ENCODE measurements at regions not wholly inside any gene's neighbourhood (a gene's known extent, or its start where the extent isn't known, plus 50 kb on each side); places are given as distances from the start of the nearest gene placed in this dataset.

DNA sequence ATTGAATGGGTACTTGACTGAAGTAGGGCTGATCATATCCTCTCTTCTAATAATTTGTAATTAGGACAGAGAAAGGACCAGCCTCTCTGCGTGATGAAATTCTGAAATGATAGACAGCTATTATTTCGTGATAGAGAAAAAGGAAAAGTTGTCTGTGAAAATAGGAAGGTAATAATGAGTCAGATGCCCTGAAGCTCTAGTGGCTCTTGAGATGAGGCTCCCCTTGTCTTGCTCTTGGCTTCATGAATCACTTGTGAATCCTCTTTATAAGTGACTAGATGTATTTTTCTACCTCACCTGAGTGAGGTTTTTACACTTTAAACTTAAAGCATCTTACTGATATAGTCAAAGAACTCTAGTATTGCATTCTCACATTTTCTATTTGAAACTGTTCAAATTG is 888.9 kb downstream of the PCDH18 start:
- TF ChIP-seq FOXM1 (IDR thresholded peaks at IDR 0.05; ENCODE audit: borderline replicate concordance, low read depth) (no peak), TAF1 (IDR thresholded peaks at IDR 0.05; ENCODE audit: low read depth) (no peak), RAD21 (IDR thresholded peaks at IDR 0.05; ENCODE audit: low read depth) (no peak), ZBTB7A (IDR thresholded peaks at IDR 0.05; ENCODE audit: low read depth) (no peak), TEAD4 (IDR thresholded peaks at IDR 0.05) (no peak), YY1 (IDR thresholded peaks at IDR 0.05; ENCODE audit: low read depth) (no peak), CEBPB (IDR thresholded peaks at IDR 0.05) (no peak)
- TF ChIP-seq, protein P1, sequence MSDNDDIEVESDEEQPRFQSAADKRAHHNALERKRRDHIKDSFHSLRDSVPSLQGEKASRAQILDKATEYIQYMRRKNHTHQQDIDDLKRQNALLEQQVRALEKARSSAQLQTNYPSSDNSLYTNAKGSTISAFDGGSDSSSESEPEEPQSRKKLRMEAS (IDR thresholded peaks at IDR 0.05) = no peak
- TF ChIP-seq, protein P2, sequence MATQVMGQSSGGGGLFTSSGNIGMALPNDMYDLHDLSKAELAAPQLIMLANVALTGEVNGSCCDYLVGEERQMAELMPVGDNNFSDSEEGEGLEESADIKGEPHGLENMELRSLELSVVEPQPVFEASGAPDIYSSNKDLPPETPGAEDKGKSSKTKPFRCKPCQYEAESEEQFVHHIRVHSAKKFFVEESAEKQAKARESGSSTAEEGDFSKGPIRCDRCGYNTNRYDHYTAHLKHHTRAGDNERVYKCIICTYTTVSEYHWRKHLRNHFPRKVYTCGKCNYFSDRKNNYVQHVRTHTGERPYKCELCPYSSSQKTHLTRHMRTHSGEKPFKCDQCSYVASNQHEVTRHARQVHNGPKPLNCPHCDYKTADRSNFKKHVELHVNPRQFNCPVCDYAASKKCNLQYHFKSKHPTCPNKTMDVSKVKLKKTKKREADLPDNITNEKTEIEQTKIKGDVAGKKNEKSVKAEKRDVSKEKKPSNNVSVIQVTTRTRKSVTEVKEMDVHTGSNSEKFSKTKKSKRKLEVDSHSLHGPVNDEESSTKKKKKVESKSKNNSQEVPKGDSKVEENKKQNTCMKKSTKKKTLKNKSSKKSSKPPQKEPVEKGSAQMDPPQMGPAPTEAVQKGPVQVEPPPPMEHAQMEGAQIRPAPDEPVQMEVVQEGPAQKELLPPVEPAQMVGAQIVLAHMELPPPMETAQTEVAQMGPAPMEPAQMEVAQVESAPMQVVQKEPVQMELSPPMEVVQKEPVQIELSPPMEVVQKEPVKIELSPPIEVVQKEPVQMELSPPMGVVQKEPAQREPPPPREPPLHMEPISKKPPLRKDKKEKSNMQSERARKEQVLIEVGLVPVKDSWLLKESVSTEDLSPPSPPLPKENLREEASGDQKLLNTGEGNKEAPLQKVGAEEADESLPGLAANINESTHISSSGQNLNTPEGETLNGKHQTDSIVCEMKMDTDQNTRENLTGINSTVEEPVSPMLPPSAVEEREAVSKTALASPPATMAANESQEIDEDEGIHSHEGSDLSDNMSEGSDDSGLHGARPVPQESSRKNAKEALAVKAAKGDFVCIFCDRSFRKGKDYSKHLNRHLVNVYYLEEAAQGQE (IDR thresholded peaks at IDR 0.05; ENCODE audit: low read depth) = no peak

Data from Ishikawa (cell line).